NCI-H524 (cell line): ENCODE measurements at regions not wholly inside any gene's neighbourhood (a gene's known extent, or its start where the extent isn't known, plus 50 kb on each side); places are given as distances from the start of the nearest gene placed in this dataset.

Experiments used
- DNase-seq, 2 experiments: peaks; one replicate each; lab custom pipeline; 2025; lab: John Stamatoyannopoulos, UW

GRCh38 chr10:71123023-71123422 lies 89.3 kb upstream of the UNC5B start:
- no peak for DNase-seq

- no peak for DNase-seq
Measured at GRCh38 chr10:71124921-71125748, 87.2 kb upstream of the UNC5B start.

GRCh38 chr10:71125749-71126107 lies 86.6 kb upstream of the UNC5B start:
- no peak for DNase-seq

GRCh38 chr10:71126432-71126831 lies 85.9 kb upstream of the UNC5B start:
- DNase-seq: no peak

GRCh38 chr10:71127104-71127503 lies 85.3 kb upstream of the UNC5B start:
- DNase-seq: no peak

- no peak for DNase-seq
Measured at GRCh38 chr10:71127773-71128172, 84.6 kb upstream of the UNC5B start.

GRCh38 chr10:71128311-71128980 lies 83.9 kb upstream of the UNC5B start:
- DNase-seq: no peak

- peak in 1 of 2 experiments; percentile 17 for DNase-seq
Measured at GRCh38 chr10:71131096-71131495, 81.3 kb upstream of the UNC5B start.

- no peak for DNase-seq
Measured at GRCh38 chr10:71131508-71132088, 80.8 kb upstream of the UNC5B start.

- DNase-seq: no peak
Measured at GRCh38 chr10:71132321-71132810, 80.0 kb upstream of the UNC5B start.

- DNase-seq: no peak
Measured at GRCh38 chr10:71133710-71134686, 78.4 kb upstream of the UNC5B start.

GRCh38 chr10:71134732-71135211 lies 77.6 kb upstream of the UNC5B start:
- no peak for DNase-seq

GRCh38 chr10:71135236-71135635 lies 77.1 kb upstream of the UNC5B start:
- no peak for DNase-seq

- no peak for DNase-seq
Measured at GRCh38 chr10:71136036-71136721, 76.2 kb upstream of the UNC5B start.

GRCh38 chr10:71137701-71138100 lies 74.7 kb upstream of the UNC5B start:
- no peak for DNase-seq

GRCh38 chr10:71138166-71138830 lies 74.1 kb upstream of the UNC5B start:
- DNase-seq: no peak

- DNase-seq: no peak
Measured at GRCh38 chr10:71141528-71141927, 70.8 kb upstream of the UNC5B start.

GRCh38 chr10:71143170-71143569 lies 69.2 kb upstream of the UNC5B start:
- DNase-seq: no peak

- no peak for DNase-seq
Measured at GRCh38 chr10:71143610-71144009, 68.8 kb upstream of the UNC5B start.

- DNase-seq: no peak
Measured at GRCh38 chr10:71144824-71145223, 67.5 kb upstream of the UNC5B start.
